Activated effector memory CD4-positive, alpha-beta T cell treated with Interleukin-2 at 50 U/mL for 16 hours (primary cell): ENCODE measurements at regions not wholly inside any gene's neighbourhood (a gene's known extent, or its start where the extent isn't known, plus 50 kb on each side); places are given as distances from the start of the nearest gene placed in this dataset.

Experiments
- DNase-seq: peaks from one replicate; pipeline ENCODE4 v3.0.0-alpha.2; 2020

DNA sequence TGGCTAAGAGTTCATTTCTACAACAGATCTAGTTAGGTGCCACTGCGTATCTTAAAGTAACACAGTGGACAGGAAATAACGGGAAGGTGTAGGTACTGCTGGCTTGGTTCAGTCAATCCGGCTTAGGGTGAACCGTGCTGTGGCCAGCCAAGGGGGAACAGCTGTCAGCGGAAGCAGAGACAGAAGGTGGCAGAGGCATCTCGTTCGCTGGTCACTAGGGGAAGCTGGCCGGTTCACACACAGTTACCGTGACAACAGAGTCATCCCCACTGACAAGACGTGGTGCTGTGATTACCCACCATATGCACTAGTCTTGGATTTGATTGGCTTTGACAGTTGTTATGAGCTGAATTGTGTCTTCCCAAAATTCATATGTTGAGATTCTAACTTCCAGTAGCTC is 58.8 kb upstream of the HDAC4 start:
- DNase-seq, result no peak

DNA sequence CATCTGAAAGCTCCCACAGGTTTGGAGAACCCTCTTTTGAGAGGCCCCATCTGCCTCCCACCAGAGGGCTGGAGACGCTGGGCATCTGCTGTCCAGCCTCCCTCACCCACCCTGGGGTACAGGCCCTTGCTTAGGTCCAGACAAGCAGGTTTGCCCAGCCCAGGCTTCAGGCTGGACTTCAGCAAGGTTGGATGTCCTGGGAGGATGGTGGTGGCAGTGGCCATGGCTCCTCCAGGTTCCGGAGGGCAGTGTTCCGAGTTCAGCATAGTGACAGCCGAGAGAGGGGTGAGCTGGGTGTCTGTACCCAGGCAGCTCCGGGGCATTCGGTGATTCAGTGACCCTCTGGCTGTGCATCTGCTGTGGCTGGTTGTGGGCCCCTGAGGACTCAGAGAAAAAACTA is 58.2 kb upstream of the HDAC4 start:
- no peak for DNase-seq

DNA sequence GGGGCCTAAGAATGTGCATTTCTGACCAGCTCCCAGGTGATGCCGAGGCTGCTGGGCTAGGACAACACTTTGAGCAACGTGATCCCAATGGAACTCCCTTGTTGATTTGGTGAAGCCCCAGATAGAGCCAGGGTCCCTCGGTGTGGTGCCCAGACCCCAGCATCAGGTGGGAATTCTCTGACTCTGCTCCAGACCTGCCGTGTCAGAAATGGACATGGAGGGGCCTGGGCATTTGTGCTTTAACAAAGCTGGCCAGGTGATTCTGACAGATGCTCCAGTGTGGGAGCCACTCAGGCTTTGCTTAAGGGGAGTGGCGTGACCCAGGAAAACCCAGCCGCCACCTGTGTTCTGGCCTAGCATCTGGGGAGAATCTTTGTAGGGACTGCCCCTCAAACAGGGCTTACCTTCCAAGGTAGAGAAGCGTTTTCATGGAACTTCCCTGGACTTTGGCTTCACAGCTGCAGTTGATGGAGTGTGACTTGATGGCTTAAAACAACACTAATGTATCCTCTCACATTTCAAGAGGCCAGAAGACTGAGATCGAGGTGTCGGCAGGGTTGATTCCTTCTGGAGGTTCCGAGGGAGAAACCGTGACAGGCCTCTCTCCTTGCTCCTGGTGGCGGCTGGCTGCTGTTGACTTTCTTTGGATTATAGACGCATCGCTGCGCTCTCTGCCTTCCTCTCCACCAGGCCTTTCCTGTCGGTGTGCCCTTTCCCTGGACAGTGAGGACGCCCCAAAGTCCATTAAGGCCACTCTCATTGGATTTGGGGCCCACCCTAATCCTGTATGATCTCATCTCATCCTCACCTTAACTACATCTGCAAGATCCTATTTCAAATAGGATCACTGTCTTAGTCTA is 57.0 kb upstream of the HDAC4 start:
- DNase-seq, result no peak

DNA sequence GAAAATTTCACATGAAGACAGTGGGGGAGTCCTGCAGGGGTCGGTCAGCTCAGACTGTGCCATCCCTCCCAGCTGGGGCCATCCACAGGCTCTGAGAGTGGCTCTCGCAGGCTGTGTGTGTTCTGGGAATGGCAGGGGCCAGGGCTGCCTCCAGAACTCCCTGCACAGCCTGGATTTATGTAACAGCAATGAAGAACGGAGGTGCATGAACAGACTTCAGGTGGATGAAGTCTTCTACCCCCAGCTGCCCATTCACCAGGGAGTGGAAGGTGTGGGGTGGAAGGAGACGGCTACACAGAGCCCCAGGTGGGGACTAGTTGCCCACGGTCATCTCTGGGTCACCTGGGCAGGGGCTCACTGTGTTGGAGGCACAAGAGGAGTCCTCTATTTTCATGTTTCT is 56.1 kb upstream of the HDAC4 start:
- no peak for DNase-seq

DNA sequence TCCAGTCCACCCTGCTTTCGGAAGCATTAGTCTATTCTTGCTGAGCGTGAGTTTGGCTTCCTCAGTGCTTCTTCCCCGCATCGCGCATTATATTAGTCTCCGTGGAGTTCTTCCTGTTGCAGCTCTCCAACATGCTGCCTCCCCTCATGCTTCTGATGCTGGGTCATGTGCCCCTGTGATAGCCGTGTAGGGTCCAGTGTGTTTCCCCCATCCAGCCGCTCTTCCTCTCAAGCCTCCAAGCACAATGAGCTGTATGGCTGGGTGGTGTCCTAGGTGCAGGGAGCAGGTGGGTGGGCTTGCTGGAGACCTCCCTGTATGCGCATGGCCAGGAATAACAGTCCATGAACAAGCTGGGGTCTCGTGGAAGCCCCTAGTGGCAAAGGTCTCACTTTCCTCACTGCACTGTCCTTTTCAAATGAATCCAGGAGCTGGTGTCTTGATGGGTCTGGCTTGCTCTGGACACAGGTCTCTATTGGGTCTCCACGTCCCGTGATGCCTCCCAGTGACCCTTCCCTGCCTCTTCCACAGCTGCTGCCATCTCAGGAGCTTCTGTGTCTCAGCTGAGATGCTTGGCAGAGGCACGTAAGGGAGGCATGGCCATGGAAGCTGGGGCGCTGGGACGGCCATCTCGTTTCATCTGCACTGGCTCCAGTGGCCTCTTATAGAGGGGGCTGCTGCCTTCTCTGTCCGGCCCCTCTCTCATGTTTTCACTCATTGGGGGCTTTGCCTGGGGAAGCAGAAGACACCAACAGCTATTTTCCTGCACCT is 54.8 kb upstream of the HDAC4 start:
- DNase-seq, result no peak

DNA sequence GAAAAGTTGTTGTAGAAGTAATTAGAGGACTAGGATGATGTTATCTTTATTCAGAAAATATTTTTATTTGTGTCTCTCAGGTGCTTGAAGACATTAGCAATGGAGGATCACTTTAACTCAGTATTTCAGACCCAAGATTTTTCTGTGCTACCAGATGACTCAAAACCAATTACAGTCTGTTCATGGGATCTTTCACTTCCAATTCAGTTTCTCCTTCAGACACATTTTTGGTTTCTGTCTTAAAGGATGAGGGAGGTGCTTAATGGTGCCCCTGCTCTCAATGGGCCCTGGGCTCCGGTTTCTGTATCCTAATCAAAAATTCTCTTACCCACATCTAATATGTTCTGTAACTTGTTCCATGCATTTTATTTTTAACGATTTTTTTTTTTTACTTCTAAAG is 53.7 kb upstream of the HDAC4 start:
- no peak for DNase-seq
